ENCODE measurements at regions not wholly inside any gene's neighbourhood (a gene's known extent, or its start where the extent isn't known, plus 50 kb on each side); places are given as distances from the start of the nearest gene placed in this dataset.

DNA sequence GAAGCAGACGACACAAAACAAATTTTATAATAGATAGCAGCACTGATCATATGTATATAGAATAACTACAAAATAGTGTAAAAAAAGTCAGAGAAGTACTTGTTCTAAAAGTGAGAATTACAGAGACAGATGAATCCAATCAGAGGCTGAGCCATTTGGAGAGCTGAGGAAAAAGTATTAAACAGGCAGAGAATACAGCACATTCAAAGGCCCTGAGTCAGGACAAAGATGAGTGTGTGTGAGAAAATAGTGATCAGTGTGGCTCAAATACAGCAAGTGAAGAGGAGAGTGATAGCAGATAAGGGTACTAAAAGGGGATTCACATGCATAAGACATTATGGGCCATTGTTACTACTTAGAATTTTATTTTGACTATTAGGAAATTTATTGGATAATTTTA, 430.6 kb upstream of the BRINP3 start:
- in situ Hi-C loops (cut with MboI) (no loop called here), intact Hi-C loops (cut with micrococcal nuclease; ENCODE audit: unreplicated experiment) (no loop called here)
- ATAC-seq: no peak
- no peaks in the 10 kb centered on the region for H3K4me1 ChIP-seq (ENCODE audit: control insufficient read depth, insufficient read depth, low read length)
- H2AFZ ChIP-seq (ENCODE audit: control insufficient read depth, low read depth, low read length): no peak overlapping the region
- ChIA-PET RAD21 (ENCODE audit: unreplicated experiment) (no interaction called here), CTCF (no interaction called here), POLR2A (no interaction called here), SMC1A (ENCODE audit: uncharacterized antibody, unreplicated experiment) (no interaction called here)
- H3K27me3 ChIP-seq (replicated peaks in 1 of 2; ENCODE audit: control insufficient read depth in 2 of 2, insufficient read depth in 2 of 2, low read length in 1 of 2): no peaks in the 10 kb centered on the region
- BruUV-seq (replicated peaks): no TSS peak
- no peaks in the 10 kb centered on the region for H3K36me3 ChIP-seq (ENCODE audit: control insufficient read depth in 2 of 2, insufficient read depth in 2 of 2, low read length in 1 of 2)
- no peak overlapping the region for H3K9ac ChIP-seq (ENCODE audit: control insufficient read depth, insufficient read depth, low read length)
- no peak overlapping the region for H3K4me3 ChIP-seq
- no peak overlapping the region for H3K4me2 ChIP-seq (ENCODE audit: control insufficient read depth, insufficient read depth)
- no peaks in the 10 kb centered on the region for H4K20me1 ChIP-seq (ENCODE audit: control insufficient read depth, insufficient read depth)
- FAIRE-seq: no peak
- H3K79me2 ChIP-seq (ENCODE audit: control insufficient read depth, insufficient read depth, low read length): no peaks in the 10 kb centered on the region
- DNase-seq (ENCODE audit: low read depth, low spot score): no peak
- TF ChIP-seq NR2C1 (IDR thresholded peaks at IDR 0.05) (no peak), ATF7 (IDR thresholded peaks at IDR 0.05; ENCODE audit: low read depth) (no peak), RCOR1 (conservative IDR thresholded peaks at IDR 0.05; ENCODE audit: low read depth, low read length) (no peak), SRF (IDR thresholded peaks at IDR 0.05; ENCODE audit: low read depth in 2 of 2, low read length in 2 of 2) (no peak), POLR2A (IDR thresholded peaks at IDR 0.05; ENCODE audit: low read depth, low read length) (no peak), SIN3A (IDR thresholded peaks at IDR 0.05; ENCODE audit: low read depth, low read length) (no peak), KAT2A (conservative IDR thresholded peaks at IDR 0.05; ENCODE audit: control insufficient read depth, low read depth, low read length) (no peak), IKZF1 (conservative IDR thresholded peaks at IDR 0.05) (no peak), MTA2 (IDR thresholded peaks at IDR 0.05; ENCODE audit: low read depth) (no peak), CHD4 (IDR thresholded peaks at IDR 0.05) (no peak), ZBED1 (IDR thresholded peaks at IDR 0.05; ENCODE audit: borderline replicate concordance) (no peak), RUNX3 (IDR thresholded peaks at IDR 0.05; ENCODE audit: low read length) (no peak), PAX5 (IDR thresholded peaks at IDR 0.05; ENCODE audit: borderline replicate concordance, low read depth, low read length) (no peak)
- TF ChIP-seq, protein P1, sequence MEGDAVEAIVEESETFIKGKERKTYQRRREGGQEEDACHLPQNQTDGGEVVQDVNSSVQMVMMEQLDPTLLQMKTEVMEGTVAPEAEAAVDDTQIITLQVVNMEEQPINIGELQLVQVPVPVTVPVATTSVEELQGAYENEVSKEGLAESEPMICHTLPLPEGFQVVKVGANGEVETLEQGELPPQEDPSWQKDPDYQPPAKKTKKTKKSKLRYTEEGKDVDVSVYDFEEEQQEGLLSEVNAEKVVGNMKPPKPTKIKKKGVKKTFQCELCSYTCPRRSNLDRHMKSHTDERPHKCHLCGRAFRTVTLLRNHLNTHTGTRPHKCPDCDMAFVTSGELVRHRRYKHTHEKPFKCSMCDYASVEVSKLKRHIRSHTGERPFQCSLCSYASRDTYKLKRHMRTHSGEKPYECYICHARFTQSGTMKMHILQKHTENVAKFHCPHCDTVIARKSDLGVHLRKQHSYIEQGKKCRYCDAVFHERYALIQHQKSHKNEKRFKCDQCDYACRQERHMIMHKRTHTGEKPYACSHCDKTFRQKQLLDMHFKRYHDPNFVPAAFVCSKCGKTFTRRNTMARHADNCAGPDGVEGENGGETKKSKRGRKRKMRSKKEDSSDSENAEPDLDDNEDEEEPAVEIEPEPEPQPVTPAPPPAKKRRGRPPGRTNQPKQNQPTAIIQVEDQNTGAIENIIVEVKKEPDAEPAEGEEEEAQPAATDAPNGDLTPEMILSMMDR (IDR thresholded peaks at IDR 0.05 in 2 of 3, conservative IDR thresholded peaks at IDR 0.05 in 1 of 3; ENCODE audit: control insufficient read depth in 2 of 3, extremely low read depth in 1 of 3, insufficient read depth in 1 of 3, low read depth in 3 of 3, low read length in 3 of 3): no peak
- TF ChIP-seq, protein P2, sequence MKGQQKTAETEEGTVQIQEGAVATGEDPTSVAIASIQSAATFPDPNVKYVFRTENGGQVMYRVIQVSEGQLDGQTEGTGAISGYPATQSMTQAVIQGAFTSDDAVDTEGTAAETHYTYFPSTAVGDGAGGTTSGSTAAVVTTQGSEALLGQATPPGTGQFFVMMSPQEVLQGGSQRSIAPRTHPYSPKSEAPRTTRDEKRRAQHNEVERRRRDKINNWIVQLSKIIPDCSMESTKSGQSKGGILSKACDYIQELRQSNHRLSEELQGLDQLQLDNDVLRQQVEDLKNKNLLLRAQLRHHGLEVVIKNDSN (IDR thresholded peaks at IDR 0.05; ENCODE audit: borderline replicate concordance, extremely low read length, insufficient read depth, low read depth, low read length): no peak
- TF ChIP-seq, protein P3, sequence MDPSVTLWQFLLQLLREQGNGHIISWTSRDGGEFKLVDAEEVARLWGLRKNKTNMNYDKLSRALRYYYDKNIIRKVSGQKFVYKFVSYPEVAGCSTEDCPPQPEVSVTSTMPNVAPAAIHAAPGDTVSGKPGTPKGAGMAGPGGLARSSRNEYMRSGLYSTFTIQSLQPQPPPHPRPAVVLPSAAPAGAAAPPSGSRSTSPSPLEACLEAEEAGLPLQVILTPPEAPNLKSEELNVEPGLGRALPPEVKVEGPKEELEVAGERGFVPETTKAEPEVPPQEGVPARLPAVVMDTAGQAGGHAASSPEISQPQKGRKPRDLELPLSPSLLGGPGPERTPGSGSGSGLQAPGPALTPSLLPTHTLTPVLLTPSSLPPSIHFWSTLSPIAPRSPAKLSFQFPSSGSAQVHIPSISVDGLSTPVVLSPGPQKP (IDR thresholded peaks at IDR 0.05; ENCODE audit: low read depth, low read length): no peak
- H3K9me3 ChIP-seq (replicated peaks; ENCODE audit: control insufficient read depth, insufficient read depth, low read length): no peaks in the 10 kb centered on the region
- H3K27ac ChIP-seq (ENCODE audit: control insufficient read depth, insufficient read depth): no peak overlapping the region
- 36% methylated on average over 1 of the region's 1 CpG for WGBS (ENCODE audit: insufficient coverage, insufficient replicate concordance, low lambda C conversion rate, missing lambda C conversion rate)

All from GM12878 (cell line).